ENCODE measurements at regions not wholly inside any gene's neighbourhood (a gene's known extent, or its start where the extent isn't known, plus 50 kb on each side); places are given as distances from the start of the nearest gene placed in this dataset.

- CTCF ChIA-PET, result interaction anchor here (0.8 kb wide), 1 partner anchor 8 kb away, joined by 3 read pairs; no protein-coding TSS in a partner anchor
- dilution Hi-C loops (cut with MboI; ENCODE audit: extremely low pct_ligation_motif_present, low sequenced_read_pairs), result no loop called here
- no peaks in the 10 kb centered on the region for H3K79me2 ChIP-seq (ENCODE audit: control insufficient read depth, insufficient read depth, low read length)
Measured at GRCh38 chr13:107554460-107554859, 660.9 kb downstream of the LIG4 start.

GRCh38 chr13:107553838-107554237, 661.5 kb downstream of the LIG4 start:
- Histone ChIP-seq H3K9ac (replicated peaks; ENCODE audit: extremely low read depth, insufficient read depth, low read length) (no peak overlapping the region), H3K4me3 (replicated peaks in 1 of 3; ENCODE audit: insufficient read depth in 1 of 3, low read depth in 1 of 3, low read length in 3 of 3) (no peak overlapping the region), H3K36me3 (ENCODE audit: control insufficient read depth in 2 of 2, extremely low read depth in 1 of 2, insufficient read depth in 2 of 2, low read length in 2 of 2) (no peaks in the 10 kb centered on the region), H3K9me1 (replicated peaks; ENCODE audit: control insufficient read depth, extremely low read depth, insufficient read depth, low read length) (no peaks in the 10 kb centered on the region), H3K27me3 (ENCODE audit: control insufficient read depth in 2 of 2, insufficient read depth in 2 of 2, low read length in 2 of 2) (no peaks in the 10 kb centered on the region), H3K27ac (ENCODE audit: insufficient read depth, low read depth, low read length) (no peak overlapping the region), H2AFZ (ENCODE audit: low read depth, low read length) (no peak overlapping the region), H3K4me2 (ENCODE audit: insufficient read depth, low read length) (no peak overlapping the region), H3K9me3 (replicated peaks; ENCODE audit: control insufficient read depth, insufficient read depth, low read length) (no peaks in the 10 kb centered on the region), H3K79me2 (ENCODE audit: control insufficient read depth, insufficient read depth, low read length) (no peaks in the 10 kb centered on the region), H4K20me1 (replicated peaks; ENCODE audit: control insufficient read depth, extremely low read depth, insufficient read depth, low read length) (no peaks in the 10 kb centered on the region), H3K4me1 (ENCODE audit: control insufficient read depth, extremely low read depth, insufficient read depth, low read length) (no peaks in the 10 kb centered on the region)
- ChIA-PET CTCF (interaction anchor here (0.8 kb wide), 1 partner anchor 9 kb away, joined by 3 read pairs; no protein-coding TSS in a partner anchor), POLR2A (no interaction called here)
- no peak for TF ChIP-seq GATA2 (IDR thresholded peaks at IDR 0.05; ENCODE audit: insufficient read depth, insufficient read length, low read depth, low read length)
- dilution Hi-C loops (cut with MboI; ENCODE audit: extremely low pct_ligation_motif_present, low sequenced_read_pairs) (no loop called here), intact Hi-C loops (cut with micrococcal nuclease) (no loop called here)
- DNase-seq (ENCODE audit: low read depth, low spot score) (no peak), FAIRE-seq (no peak)
- no TSS peak for BruUV-seq (replicated peaks)

More at GRCh38 chr13:107554460-107554859, 660.9 kb downstream of the LIG4 start:
- Histone ChIP-seq H3K27me3 (ENCODE audit: control insufficient read depth in 2 of 2, insufficient read depth in 2 of 2, low read length in 2 of 2) (no peaks in the 10 kb centered on the region), H3K4me1 (ENCODE audit: control insufficient read depth, extremely low read depth, insufficient read depth, low read length) (no peaks in the 10 kb centered on the region), H3K4me3 (replicated peaks in 1 of 3; ENCODE audit: insufficient read depth in 1 of 3, low read depth in 1 of 3, low read length in 3 of 3) (no peak overlapping the region), H3K4me2 (ENCODE audit: insufficient read depth, low read length) (no peak overlapping the region), H3K9me3 (replicated peaks; ENCODE audit: control insufficient read depth, insufficient read depth, low read length) (no peaks in the 10 kb centered on the region), H3K36me3 (ENCODE audit: control insufficient read depth in 2 of 2, extremely low read depth in 1 of 2, insufficient read depth in 2 of 2, low read length in 2 of 2) (no peaks in the 10 kb centered on the region), H3K27ac (ENCODE audit: insufficient read depth, low read depth, low read length) (no peak overlapping the region), H3K9ac (replicated peaks; ENCODE audit: extremely low read depth, insufficient read depth, low read length) (no peak overlapping the region), H4K20me1 (replicated peaks; ENCODE audit: control insufficient read depth, extremely low read depth, insufficient read depth, low read length) (no peaks in the 10 kb centered on the region), H3K9me1 (replicated peaks; ENCODE audit: control insufficient read depth, extremely low read depth, insufficient read depth, low read length) (no peaks in the 10 kb centered on the region), H2AFZ (ENCODE audit: low read depth, low read length) (no peak overlapping the region)
- intact Hi-C loops (cut with micrococcal nuclease), result no loop called here
- no peak for DNase-seq (ENCODE audit: low read depth, low spot score)
- BruUV-seq (replicated peaks), result no TSS peak
- no peak for FAIRE-seq
- POLR2A ChIA-PET, result no interaction called here
- TF ChIP-seq, protein P1, sequence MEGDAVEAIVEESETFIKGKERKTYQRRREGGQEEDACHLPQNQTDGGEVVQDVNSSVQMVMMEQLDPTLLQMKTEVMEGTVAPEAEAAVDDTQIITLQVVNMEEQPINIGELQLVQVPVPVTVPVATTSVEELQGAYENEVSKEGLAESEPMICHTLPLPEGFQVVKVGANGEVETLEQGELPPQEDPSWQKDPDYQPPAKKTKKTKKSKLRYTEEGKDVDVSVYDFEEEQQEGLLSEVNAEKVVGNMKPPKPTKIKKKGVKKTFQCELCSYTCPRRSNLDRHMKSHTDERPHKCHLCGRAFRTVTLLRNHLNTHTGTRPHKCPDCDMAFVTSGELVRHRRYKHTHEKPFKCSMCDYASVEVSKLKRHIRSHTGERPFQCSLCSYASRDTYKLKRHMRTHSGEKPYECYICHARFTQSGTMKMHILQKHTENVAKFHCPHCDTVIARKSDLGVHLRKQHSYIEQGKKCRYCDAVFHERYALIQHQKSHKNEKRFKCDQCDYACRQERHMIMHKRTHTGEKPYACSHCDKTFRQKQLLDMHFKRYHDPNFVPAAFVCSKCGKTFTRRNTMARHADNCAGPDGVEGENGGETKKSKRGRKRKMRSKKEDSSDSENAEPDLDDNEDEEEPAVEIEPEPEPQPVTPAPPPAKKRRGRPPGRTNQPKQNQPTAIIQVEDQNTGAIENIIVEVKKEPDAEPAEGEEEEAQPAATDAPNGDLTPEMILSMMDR (IDR thresholded peaks at IDR 0.05; ENCODE audit: extremely low read depth in 1 of 2, insufficient read depth in 1 of 2, low read depth in 1 of 2, low read length in 2 of 2), result no peak
